HFFc6 (cell line): ENCODE measurements at regions not wholly inside any gene's neighbourhood (a gene's known extent, or its start where the extent isn't known, plus 50 kb on each side); places are given as distances from the start of the nearest gene placed in this dataset.

Experiments used
- DNase-seq: peaks from one replicate; pipeline ENCODE4 v3.0.0-alpha.2; 2018
- H3K27ac Mint-ChIP-seq: 2 replicates; pipeline ENCODE4 v1.8.0; 2020; ENCODE audit warnings: mild to moderate bottlenecking, mixed read lengths
- H3K27me3 Mint-ChIP-seq: 2 replicates; pipeline ENCODE4 v1.8.0; 2021; ENCODE audit warnings: mild to moderate bottlenecking, moderate library complexity, mixed read lengths; ENCODE audit not compliant: insufficient read depth
- H3K36me3 Mint-ChIP-seq: 2 replicates; pipeline ENCODE4 v1.8.0; 2021; ENCODE audit warnings: low read depth, mixed read lengths
- H3K4me1 Mint-ChIP-seq: 2 replicates; pipeline ENCODE4 v1.8.0; 2020; ENCODE audit warnings: low read depth, mixed read lengths
- H3K4me3 Mint-ChIP-seq: 2 replicates; pipeline ENCODE4 v1.8.0; 2020; ENCODE audit warnings: mild to moderate bottlenecking, moderate library complexity, mixed read lengths
- H3K9me3 Mint-ChIP-seq: 2 replicates; pipeline ENCODE4 v1.8.0; 2020; ENCODE audit warnings: mild to moderate bottlenecking, mixed read lengths
- TF ChIP-seq, protein P1 (sequence below): fragments of 200-600 bp; sonication (generic); IDR thresholded peaks from 2 replicates; pipeline ENCODE4 v1.5.0; 2021; ENCODE audit warnings: antibody characterized with exemption, mild to moderate bottlenecking

DNA sequence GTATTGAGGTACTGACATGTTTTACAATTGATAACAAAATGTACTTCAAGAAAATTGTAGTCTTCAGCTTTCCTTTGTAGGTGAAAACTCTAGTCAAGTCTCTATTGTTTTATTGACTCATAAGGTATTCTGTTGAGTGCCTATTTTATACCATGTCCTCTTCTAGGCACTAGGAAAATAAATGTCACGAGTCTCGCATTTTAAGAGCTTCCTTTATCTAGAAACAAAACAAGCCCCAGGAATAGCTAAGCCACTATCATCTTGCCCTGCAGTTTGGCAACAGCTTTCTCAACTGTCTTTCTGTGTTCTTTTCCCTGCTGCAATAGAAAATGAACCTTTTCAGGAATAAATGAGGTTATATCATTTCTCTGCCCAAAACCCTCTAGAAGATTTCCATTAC lies 288.5 kb upstream of the NEGR1 start:
- no peak for DNase-seq
- H3K9me3 Mint-ChIP-seq: no peaks in the 10 kb centered on the region
- peaks cover 13% of the 10 kb centered on the region; the same call in 1 of the 2 replicates for H3K4me1 Mint-ChIP-seq
- H3K36me3 Mint-ChIP-seq: no peaks in the 10 kb centered on the region
- no peak overlapping the region for H3K27ac Mint-ChIP-seq
- no peak overlapping the region for H3K4me3 Mint-ChIP-seq
- H3K27me3 Mint-ChIP-seq: 0 out of 2 replicates have a peak, but pooled peaks cover 2% of the 10 kb centered on the region
- TF ChIP-seq, protein P1, sequence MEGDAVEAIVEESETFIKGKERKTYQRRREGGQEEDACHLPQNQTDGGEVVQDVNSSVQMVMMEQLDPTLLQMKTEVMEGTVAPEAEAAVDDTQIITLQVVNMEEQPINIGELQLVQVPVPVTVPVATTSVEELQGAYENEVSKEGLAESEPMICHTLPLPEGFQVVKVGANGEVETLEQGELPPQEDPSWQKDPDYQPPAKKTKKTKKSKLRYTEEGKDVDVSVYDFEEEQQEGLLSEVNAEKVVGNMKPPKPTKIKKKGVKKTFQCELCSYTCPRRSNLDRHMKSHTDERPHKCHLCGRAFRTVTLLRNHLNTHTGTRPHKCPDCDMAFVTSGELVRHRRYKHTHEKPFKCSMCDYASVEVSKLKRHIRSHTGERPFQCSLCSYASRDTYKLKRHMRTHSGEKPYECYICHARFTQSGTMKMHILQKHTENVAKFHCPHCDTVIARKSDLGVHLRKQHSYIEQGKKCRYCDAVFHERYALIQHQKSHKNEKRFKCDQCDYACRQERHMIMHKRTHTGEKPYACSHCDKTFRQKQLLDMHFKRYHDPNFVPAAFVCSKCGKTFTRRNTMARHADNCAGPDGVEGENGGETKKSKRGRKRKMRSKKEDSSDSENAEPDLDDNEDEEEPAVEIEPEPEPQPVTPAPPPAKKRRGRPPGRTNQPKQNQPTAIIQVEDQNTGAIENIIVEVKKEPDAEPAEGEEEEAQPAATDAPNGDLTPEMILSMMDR: no peak

DNA sequence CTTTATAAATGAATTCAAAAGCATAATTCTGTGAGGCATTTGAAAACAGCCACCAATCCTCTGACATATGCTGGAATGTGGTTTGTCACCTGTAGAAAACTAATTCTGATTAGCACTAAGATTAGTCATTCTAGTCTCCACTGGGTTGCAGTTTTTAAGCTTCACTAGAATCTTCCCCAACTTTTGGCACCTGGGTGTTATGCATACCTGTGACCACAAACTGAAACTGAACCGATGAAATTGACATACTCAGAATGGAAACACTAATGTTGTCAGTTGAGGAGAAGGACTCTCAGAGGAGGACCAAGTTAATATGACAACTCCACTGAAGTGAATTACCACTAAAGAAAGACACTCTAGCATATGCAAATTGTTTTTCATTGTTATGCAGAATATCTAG lies 285.8 kb upstream of the NEGR1 start:
- peaks cover 14% of the 10 kb centered on the region for H3K4me1 Mint-ChIP-seq

DNA sequence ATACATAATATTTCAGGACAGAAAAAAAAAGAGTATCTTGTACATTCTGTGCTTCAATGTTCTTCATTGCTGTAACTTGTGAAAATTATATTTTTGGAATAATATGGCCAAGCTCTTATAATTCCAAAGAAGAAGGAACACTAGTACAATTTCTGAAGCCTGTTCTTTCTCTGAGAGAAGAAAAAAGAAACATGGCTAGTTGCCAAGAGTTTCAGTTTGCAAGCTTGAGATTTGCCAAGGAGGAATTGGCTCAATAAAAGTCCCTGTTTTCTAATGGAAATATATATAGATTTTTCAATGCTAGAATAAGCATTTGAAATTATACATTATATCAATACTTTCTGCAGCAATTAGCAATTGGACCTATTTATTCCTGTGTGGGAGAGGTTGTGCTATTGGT lies 285.2 kb upstream of the NEGR1 start:
- H3K27me3 Mint-ChIP-seq: no peaks in the 10 kb centered on the region
- no peaks in the 10 kb centered on the region for H3K9me3 Mint-ChIP-seq
- peaks cover 20% of the 10 kb centered on the region for H3K4me1 Mint-ChIP-seq
- no peak overlapping the region for H3K4me3 Mint-ChIP-seq
- H3K27ac Mint-ChIP-seq: no peak overlapping the region
- TF ChIP-seq, protein P1: no peak
- no peak for DNase-seq
- no peaks in the 10 kb centered on the region for H3K36me3 Mint-ChIP-seq

More for the DNA sequence above, 285.8 kb upstream of the NEGR1 start:
- Mint-ChIP-seq H3K4me3 (no peak overlapping the region), H3K36me3 (no peaks in the 10 kb centered on the region), H3K27ac (no peak overlapping the region), H3K27me3 (0 out of 2 replicates have a peak, but pooled peaks cover under 1% of the 10 kb centered on the region), H3K9me3 (no peaks in the 10 kb centered on the region)
- no peak for DNase-seq
- TF ChIP-seq, protein P1: no peak

DNA sequence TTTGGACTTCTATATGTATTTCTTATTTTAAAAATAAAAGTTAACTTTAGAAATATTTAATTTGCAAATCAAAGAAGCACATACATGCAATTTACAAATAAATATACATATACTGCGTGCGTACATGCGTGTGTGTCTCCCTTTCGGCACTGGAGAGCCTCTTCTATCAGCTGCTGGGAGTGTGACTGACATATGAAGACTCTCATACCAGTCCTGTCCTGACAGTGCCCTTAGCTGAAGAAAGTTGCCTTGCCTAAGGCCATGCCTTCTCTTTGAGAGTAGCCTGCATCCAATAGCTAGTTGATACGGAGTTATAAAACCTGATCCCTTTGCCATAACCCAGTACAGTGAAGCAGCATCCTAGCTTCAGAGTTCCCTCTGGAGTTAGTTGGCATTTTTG lies 282.4 kb upstream of the NEGR1 start:
- no peak overlapping the region for H3K4me3 Mint-ChIP-seq
- peaks cover 26% of the 10 kb centered on the region for H3K4me1 Mint-ChIP-seq
- no peaks in the 10 kb centered on the region for H3K27me3 Mint-ChIP-seq
- no peaks in the 10 kb centered on the region for H3K36me3 Mint-ChIP-seq
- H3K27ac Mint-ChIP-seq: no peak overlapping the region
- TF ChIP-seq, protein P1: no peak
- DNase-seq: no peak
- no peaks in the 10 kb centered on the region for H3K9me3 Mint-ChIP-seq

DNA sequence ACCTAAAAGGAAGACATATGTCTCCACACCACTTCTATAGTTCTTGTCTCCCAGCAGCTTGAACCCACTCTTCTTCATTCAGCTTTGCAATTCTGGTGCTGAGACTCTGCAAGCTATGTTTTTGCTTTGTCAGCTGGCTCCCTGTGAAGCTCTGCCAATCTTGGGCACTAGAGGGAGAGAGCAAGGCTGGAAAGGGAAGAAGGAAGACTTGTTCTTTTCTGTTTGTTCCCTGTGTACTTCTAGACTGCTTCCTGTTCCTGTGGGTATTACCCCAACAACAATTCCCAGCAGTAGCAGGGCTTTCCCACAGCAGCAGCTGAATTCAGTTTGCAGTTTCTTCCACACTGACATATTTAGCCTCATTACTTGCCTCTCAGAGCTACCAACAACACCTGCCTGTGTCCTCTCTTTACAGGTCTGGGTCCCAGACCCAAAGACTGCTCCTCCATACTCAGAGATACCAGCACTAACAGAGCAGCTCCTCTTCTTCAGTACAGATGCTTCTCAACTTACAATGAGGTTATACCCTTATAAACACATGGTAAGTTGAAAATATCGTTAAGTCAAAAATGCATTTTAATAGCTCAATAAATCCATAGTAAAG lies 275.2 kb upstream of the NEGR1 start:
- Mint-ChIP-seq H3K27me3 (no peaks in the 10 kb centered on the region), H3K27ac (no peak overlapping the region), H3K36me3 (no peaks in the 10 kb centered on the region), H3K9me3 (no peaks in the 10 kb centered on the region), H3K4me3 (no peak overlapping the region), H3K4me1 (peaks cover 13% of the 10 kb centered on the region)
- peak; percentile 48 for DNase-seq
- TF ChIP-seq, protein P1: peak; percentile 64
